Caco-2 (cell line): ENCODE measurements at regions not wholly inside any gene's neighbourhood (a gene's known extent, or its start where the extent isn't known, plus 50 kb on each side); places are given as distances from the start of the nearest gene placed in this dataset.

Experiments
- BruUV-seq: library from RNA; stranded (reverse); fragments of 400-500 nt; replicated peaks from 2 replicates; lab custom pipeline; 2021; lab: Mats Ljungman, UMichigan
- CTCF ChIA-PET: fragments of 300-600 bp; sonication (Branson Sonifier 250); formaldehyde crosslinking; loops from one replicate; lab custom pipeline; 2022; ENCODE audit warnings: antibody characterized with exemption; lab: Charles Lee
- POLR2A ChIA-PET: fragments of 300-600 bp; sonication (Branson Sonifier 250); formaldehyde crosslinking; loops from one replicate; lab custom pipeline; 2022; ENCODE audit warnings: antibody characterized with exemption; lab: Charles Lee
- DNase-seq, 2 experiments: peaks; one replicate each; pipeline versions ENCODE4 v3.0.0 to v3.0.0-alpha.2; 2020 to 2022
- H3K27me3 ChIP-seq: replicated peaks from 2 replicates; pipeline ENCODE4 v1.6.0; 2011; ENCODE audit warnings: low read length; ENCODE audit not compliant: control insufficient read depth, insufficient read depth
- H3K36me3 ChIP-seq: 2 replicates; pipeline ENCODE4 v1.5.1; 2011; ENCODE audit warnings: low read length; ENCODE audit not compliant: control insufficient read depth, insufficient read depth
- H3K4me1 ChIP-seq: fragments of 250-450 bp; sonication (Bioruptor Pico); 2 replicates; pipeline ENCODE4 v1.5.1; 2020; ENCODE audit warnings: mild to moderate bottlenecking
- H3K4me3 ChIP-seq: 2 replicates; pipeline ENCODE4 v1.5.1; 2011; ENCODE audit warnings: low read depth, mild to moderate bottlenecking, control low read depth, low read length
- H3K9me3 ChIP-seq: fragments of 250-450 bp; sonication (Bioruptor Pico); 2 replicates; pipeline ENCODE4 v1.5.1; 2020; ENCODE audit warnings: mild to moderate bottlenecking, moderate library complexity
- H3K27ac Mint-ChIP-seq: one replicate; pipeline ENCODE4 v1.8.0; 2022; ENCODE audit warnings: mixed read lengths; ENCODE audit not compliant: unreplicated experiment
- H3K27me3 Mint-ChIP-seq: one replicate; pipeline ENCODE4 v1.8.0; 2022; ENCODE audit warnings: mixed read lengths; ENCODE audit not compliant: insufficient read depth, unreplicated experiment
- H3K36me3 Mint-ChIP-seq: one replicate; pipeline ENCODE4 v1.8.0; 2022; ENCODE audit warnings: mild to moderate bottlenecking, mixed read lengths; ENCODE audit not compliant: insufficient read depth, unreplicated experiment
- H3K4me1 Mint-ChIP-seq: one replicate; pipeline ENCODE4 v1.8.0; 2022; ENCODE audit warnings: low read depth, mixed read lengths; ENCODE audit not compliant: unreplicated experiment
- H3K4me3 Mint-ChIP-seq: one replicate; pipeline ENCODE4 v1.8.0; 2022; ENCODE audit warnings: mild to moderate bottlenecking, moderate library complexity, mixed read lengths; ENCODE audit not compliant: unreplicated experiment
- H3K9me3 Mint-ChIP-seq: one replicate; pipeline ENCODE4 v1.8.0; 2022; ENCODE audit warnings: mixed read lengths; ENCODE audit not compliant: unreplicated experiment
- intact Hi-C: fragments of 100-400 bp; cut with micrococcal nuclease; formaldehyde crosslinking; loops from one replicate; pipeline ENCODE4 v1.10.0; 2022; ENCODE audit not compliant: unreplicated experiment
- TF ChIP-seq, protein P1 (sequence below), 2 experiments: fragments of 200-600 bp in 1 of 2; IDR thresholded peaks; 1 replicate in 1 of 2; 2 replicates in 1 of 2; pipeline versions ENCODE4 v1.5.1 to v1.8.0; 2011 to 2022; ENCODE audit warnings: antibody characterized with exemption in 1 of 2, control low read depth in 1 of 2, inconsistent platforms in 1 of 2, low read depth in 1 of 2, low read length in 1 of 2, mild to moderate bottlenecking in 1 of 2, moderate library complexity in 1 of 2; ENCODE audit not compliant: insufficient read depth in 1 of 2, severe bottlenecking in 1 of 2, unreplicated experiment in 1 of 2

DNA sequence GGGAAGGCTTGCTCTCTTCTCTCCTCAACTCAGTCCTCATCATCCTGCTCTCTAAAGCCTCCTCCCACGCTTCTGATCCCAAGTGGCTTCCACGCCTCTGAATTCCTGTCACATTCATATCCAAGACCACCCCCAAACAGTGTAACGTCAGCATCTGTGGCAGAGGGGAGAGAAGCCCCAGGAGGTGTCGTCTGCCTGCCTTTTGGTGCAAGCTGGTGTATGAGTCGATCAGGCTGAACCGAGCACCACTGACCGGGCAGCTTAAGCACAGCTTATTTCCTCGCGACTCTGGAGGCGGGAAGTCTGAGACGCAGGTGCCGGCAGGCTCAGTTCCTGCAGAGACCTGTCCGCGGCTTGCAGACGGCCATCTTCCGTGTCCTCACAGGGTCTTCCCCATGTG, 123.8 kb upstream of the RAB4A start:
- Histone ChIP-seq H3K4me3 (no peak overlapping the region), H3K9me3 (no peaks in the 10 kb centered on the region), H3K36me3 (no peaks in the 10 kb centered on the region), H3K27me3 (no peaks in the 10 kb centered on the region), H3K4me1 (peaks cover 23% of the 10 kb centered on the region)
- Mint-ChIP-seq H3K9me3 (no peaks in the 10 kb centered on the region), H3K27ac (no peak overlapping the region), H3K4me3 (no peak overlapping the region), H3K4me1 (peaks cover 11% of the 10 kb centered on the region), H3K27me3 (no peaks in the 10 kb centered on the region), H3K36me3 (no peaks in the 10 kb centered on the region)
- no TSS peak for BruUV-seq
- intact Hi-C loops: no loop called here
- no peak for DNase-seq
- TF ChIP-seq, protein P1, sequence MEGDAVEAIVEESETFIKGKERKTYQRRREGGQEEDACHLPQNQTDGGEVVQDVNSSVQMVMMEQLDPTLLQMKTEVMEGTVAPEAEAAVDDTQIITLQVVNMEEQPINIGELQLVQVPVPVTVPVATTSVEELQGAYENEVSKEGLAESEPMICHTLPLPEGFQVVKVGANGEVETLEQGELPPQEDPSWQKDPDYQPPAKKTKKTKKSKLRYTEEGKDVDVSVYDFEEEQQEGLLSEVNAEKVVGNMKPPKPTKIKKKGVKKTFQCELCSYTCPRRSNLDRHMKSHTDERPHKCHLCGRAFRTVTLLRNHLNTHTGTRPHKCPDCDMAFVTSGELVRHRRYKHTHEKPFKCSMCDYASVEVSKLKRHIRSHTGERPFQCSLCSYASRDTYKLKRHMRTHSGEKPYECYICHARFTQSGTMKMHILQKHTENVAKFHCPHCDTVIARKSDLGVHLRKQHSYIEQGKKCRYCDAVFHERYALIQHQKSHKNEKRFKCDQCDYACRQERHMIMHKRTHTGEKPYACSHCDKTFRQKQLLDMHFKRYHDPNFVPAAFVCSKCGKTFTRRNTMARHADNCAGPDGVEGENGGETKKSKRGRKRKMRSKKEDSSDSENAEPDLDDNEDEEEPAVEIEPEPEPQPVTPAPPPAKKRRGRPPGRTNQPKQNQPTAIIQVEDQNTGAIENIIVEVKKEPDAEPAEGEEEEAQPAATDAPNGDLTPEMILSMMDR (IDR thresholded peaks at IDR 0.05; ENCODE audit: insufficient read depth in 1 of 2, low read depth in 1 of 2, low read length in 1 of 2, severe bottlenecking in 1 of 2, unreplicated experiment in 1 of 2): no peak
- CTCF ChIA-PET: no interaction called here
- POLR2A ChIA-PET: no interaction called here

DNA sequence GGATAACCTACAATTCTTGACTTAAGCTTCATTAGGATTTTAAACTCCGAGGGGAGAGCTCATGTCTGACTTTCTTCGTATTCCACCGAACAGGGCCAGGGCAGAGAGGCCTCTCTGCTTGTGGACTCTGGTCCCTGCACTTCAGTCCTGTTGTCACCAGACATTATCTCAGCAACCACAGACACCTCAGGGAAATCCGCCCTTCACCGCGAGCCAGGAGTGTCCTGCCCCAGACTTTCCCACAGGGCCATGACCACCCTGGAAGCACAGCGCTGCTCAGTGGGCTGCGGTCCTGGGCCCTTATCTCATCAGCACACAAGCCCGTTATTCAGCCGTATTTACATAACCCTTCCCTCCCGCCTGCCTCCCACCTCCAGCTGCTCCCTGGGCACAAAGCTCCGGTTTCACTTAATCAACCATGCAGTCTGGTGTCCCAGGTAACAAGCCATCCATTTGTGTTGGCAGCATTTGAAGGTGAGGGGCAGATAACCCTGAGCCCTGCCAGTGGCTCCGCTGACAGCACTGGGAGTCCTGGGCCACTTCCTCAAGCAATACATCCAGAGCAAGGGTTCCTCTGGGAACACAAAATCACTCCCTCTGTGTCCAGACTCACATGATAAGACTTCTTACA, 122.8 kb upstream of the RAB4A start:
- no peaks in the 10 kb centered on the region for H3K9me3 ChIP-seq
- H3K36me3 ChIP-seq: no peaks in the 10 kb centered on the region
- no peak overlapping the region for H3K27ac Mint-ChIP-seq
- no peaks in the 10 kb centered on the region for H3K27me3 ChIP-seq
- H3K4me3 Mint-ChIP-seq: no peak overlapping the region
- H3K4me1 ChIP-seq: peaks cover 12% of the 10 kb centered on the region
- no peaks in the 10 kb centered on the region for H3K36me3 Mint-ChIP-seq
- no peaks in the 10 kb centered on the region for H3K9me3 Mint-ChIP-seq
- H3K4me3 ChIP-seq: no peak overlapping the region
- TF ChIP-seq, protein P1 (IDR thresholded peaks at IDR 0.05; ENCODE audit: insufficient read depth in 1 of 2, low read depth in 1 of 2, low read length in 1 of 2, severe bottlenecking in 1 of 2, unreplicated experiment in 1 of 2): peak in 1 of 2 experiments; percentile 2
- ChIA-PET CTCF (no interaction called here), POLR2A (no interaction called here)
- no peak for DNase-seq
- no peaks in the 10 kb centered on the region for H3K27me3 Mint-ChIP-seq
- intact Hi-C loops: no loop called here
- BruUV-seq: no TSS peak
- H3K4me1 Mint-ChIP-seq: no peaks in the 10 kb centered on the region

DNA sequence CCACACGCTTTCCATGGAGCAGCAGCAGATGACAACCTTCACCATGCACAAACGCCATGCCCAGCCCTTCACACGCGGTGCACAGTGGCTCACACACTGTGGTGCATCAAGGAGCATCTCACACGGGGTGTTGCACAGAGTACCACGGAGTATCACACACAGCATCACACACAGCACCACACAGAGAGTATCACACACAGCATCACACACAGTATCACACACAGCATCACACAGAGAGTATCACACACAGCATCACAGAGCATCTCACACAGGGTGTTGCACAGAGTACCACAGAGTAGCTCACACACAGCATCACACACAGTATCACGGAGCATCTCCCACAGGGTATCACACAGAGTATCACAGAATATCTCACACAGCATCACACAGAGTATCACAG, 122.2 kb upstream of the RAB4A start:
- H3K9me3 ChIP-seq: no peaks in the 10 kb centered on the region
- ChIA-PET POLR2A (no interaction called here), CTCF (no interaction called here)
- Mint-ChIP-seq H3K4me1 (no peaks in the 10 kb centered on the region), H3K36me3 (no peaks in the 10 kb centered on the region), H3K9me3 (no peaks in the 10 kb centered on the region), H3K27me3 (no peaks in the 10 kb centered on the region), H3K27ac (no peak overlapping the region), H3K4me3 (no peak overlapping the region)
- TF ChIP-seq, protein P1 (IDR thresholded peaks at IDR 0.05; ENCODE audit: insufficient read depth in 1 of 2, low read depth in 1 of 2, low read length in 1 of 2, severe bottlenecking in 1 of 2, unreplicated experiment in 1 of 2): no peak
- no TSS peak for BruUV-seq
- H3K36me3 ChIP-seq: no peaks in the 10 kb centered on the region
- intact Hi-C loops: no loop called here
- no peak for DNase-seq
- no peak overlapping the region for H3K4me3 ChIP-seq
- peaks cover 11% of the 10 kb centered on the region for H3K4me1 ChIP-seq
- H3K27me3 ChIP-seq: no peaks in the 10 kb centered on the region
